OCI-LY3 (cell line): ENCODE measurements at regions not wholly inside any gene's neighbourhood (a gene's known extent, or its start where the extent isn't known, plus 50 kb on each side); places are given as distances from the start of the nearest gene placed in this dataset.
"Not testable (repeated sequence)": the region's sequence is repeated elsewhere in the genome, so short reads cannot be mapped to it uniquely, and the experiment has no call there.

Source experiments
- H2AFZ ChIP-seq: fragments of 200-600, 300-600 bp; shearing (Covaris generic); 2 replicates; pipeline ENCODE4 v1.6.0; 2014; ENCODE audit warnings: antibody characterized with exemption, low read depth, low read length
- H3K27ac ChIP-seq: fragments of 200-600, 300-600 bp; sonication (generic); 2 replicates; pipeline ENCODE4 v1.5.1; 2014; ENCODE audit warnings: mild to moderate bottlenecking, low read length, moderate library complexity, mixed read lengths
- H3K27me3 ChIP-seq: fragments of 200-600, 300-600 bp; sonication (generic); 2 replicates; pipeline ENCODE4 v1.6.1; 2014; ENCODE audit warnings: low read depth, low read length, mixed read lengths
- H3K36me3 ChIP-seq: fragments of 200-600, 300-600 bp; sonication (generic); replicated peaks from 2 replicates; pipeline ENCODE3; 2014; ENCODE audit warnings: low read depth, low read length, mixed read lengths
- H3K4me1 ChIP-seq: fragments of 300-600, 200-600 bp; sonication (generic); 2 replicates; pipeline ENCODE4 v1.6.1; 2014; ENCODE audit warnings: low read length, mixed read lengths
- H3K4me2 ChIP-seq: fragments of 200-600, 300-600 bp; sonication (generic); 2 replicates; pipeline ENCODE4 v1.6.1; 2014; ENCODE audit warnings: low read length, mixed read lengths
- H3K4me3 ChIP-seq: fragments of 300-600, 200-600 bp; sonication (generic); 2 replicates; pipeline ENCODE4 v1.5.1; 2014; ENCODE audit warnings: antibody characterized with exemption, mild to moderate bottlenecking, low read length, moderate library complexity
- H3K79me2 ChIP-seq: fragments of 300-600, 200-600 bp; shearing (Covaris generic); 2 replicates; pipeline ENCODE4 v1.6.1; 2014; ENCODE audit warnings: mild to moderate bottlenecking, low read length, mixed read lengths
- H3K9ac ChIP-seq: fragments of 300-600, 200-600 bp; shearing (Covaris generic); 2 replicates; pipeline ENCODE4 v1.6.0; 2014; ENCODE audit warnings: mild to moderate bottlenecking, low read length, moderate library complexity
- H3K9me3 ChIP-seq: fragments of 200-600, 300-600 bp; shearing (Covaris generic); 2 replicates; pipeline ENCODE4 v1.6.1; 2014; ENCODE audit warnings: low read length, mixed read lengths; ENCODE audit not compliant: insufficient read depth
- H4K20me1 ChIP-seq: fragments of 200-600, 300-600 bp; sonication (generic); 2 replicates; pipeline ENCODE4 v1.6.1; 2016; ENCODE audit warnings: low read length, mixed read lengths; ENCODE audit not compliant: insufficient read depth
- CTCF ChIP-seq: fragments of 200-600, 300-600 bp; sonication (generic); IDR thresholded peaks from 2 replicates; pipeline ENCODE4 v1.5.1; 2014; ENCODE audit warnings: antibody characterized with exemption, low read length, low read depth
- EZH2phosphoT487 ChIP-seq: fragments of 200-600 bp; shearing (Covaris generic); IDR thresholded peaks from 2 replicates; pipeline ENCODE4 v1.6.1; 2018; ENCODE audit warnings: antibody characterized with exemption, mixed run types, low read depth

- Histone ChIP-seq H3K9ac (no peak overlapping the region), H3K27me3 (peaks cover 5% of the 10 kb centered on the region; the same call in 1 of the 2 replicates), H3K9me3 (no peaks in the 10 kb centered on the region), H3K36me3 (no peaks in the 10 kb centered on the region), H3K4me1 (no peaks in the 10 kb centered on the region), H3K4me2 (no peak overlapping the region), H4K20me1 (no peaks in the 10 kb centered on the region), H3K79me2 (no peaks in the 10 kb centered on the region), H3K4me3 (no peak overlapping the region), H2AFZ (no peak overlapping the region), H3K27ac (no peak overlapping the region)
- TF ChIP-seq CTCF (no peak), EZH2phosphoT487 (no peak)
These were observed 143.2 kb upstream of the PRICKLE2 start for GRCh38 chr3:64368257-64369020.

DNA sequence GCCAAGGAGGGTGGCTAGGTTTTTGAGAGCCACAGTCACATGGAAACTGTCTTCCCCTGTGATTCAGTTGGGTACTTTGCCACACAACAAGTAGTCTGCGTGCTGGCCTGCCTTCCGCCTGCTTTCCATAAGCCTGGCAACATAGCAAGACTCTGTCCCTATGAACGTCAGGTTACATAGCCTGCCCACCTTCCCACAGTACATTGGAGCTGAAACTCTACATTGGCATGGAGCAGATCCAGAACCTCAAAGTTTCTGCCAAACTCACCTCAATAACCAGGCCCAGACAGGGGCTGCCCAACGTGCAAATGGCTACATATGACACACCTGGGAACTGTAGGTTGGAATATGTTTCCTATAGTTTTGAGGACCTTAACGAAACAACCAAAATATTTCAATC lies 140.6 kb upstream of the PRICKLE2 start:
- Histone ChIP-seq H3K9me3 (no peaks in the 10 kb centered on the region), H3K4me2 (no peak overlapping the region), H2AFZ (no peak overlapping the region), H3K79me2 (no peaks in the 10 kb centered on the region), H3K27me3 (peaks cover 5% of the 10 kb centered on the region; the same call in 1 of the 2 replicates), H3K36me3 (no peaks in the 10 kb centered on the region), H3K4me3 (no peak overlapping the region), H3K9ac (no peak overlapping the region), H4K20me1 (no peaks in the 10 kb centered on the region), H3K4me1 (no peaks in the 10 kb centered on the region), H3K27ac (no peak overlapping the region)
- TF ChIP-seq CTCF (no peak), EZH2phosphoT487 (no peak)

GRCh38 chr3:64363842-64364241 lies 138.6 kb upstream of the PRICKLE2 start:
- Histone ChIP-seq H3K4me3 (no peak overlapping the region), H3K9ac (no peak overlapping the region), H3K36me3 (no peaks in the 10 kb centered on the region), H2AFZ (no peak overlapping the region), H3K79me2 (no peaks in the 10 kb centered on the region), H3K4me2 (no peak overlapping the region), H3K9me3 (no peaks in the 10 kb centered on the region), H3K27ac (no peak overlapping the region), H4K20me1 (no peaks in the 10 kb centered on the region), H3K4me1 (no peaks in the 10 kb centered on the region), H3K27me3 (peaks cover 5% of the 10 kb centered on the region; the same call in 1 of the 2 replicates)
- TF ChIP-seq CTCF (no peak), EZH2phosphoT487 (no peak)

DNA sequence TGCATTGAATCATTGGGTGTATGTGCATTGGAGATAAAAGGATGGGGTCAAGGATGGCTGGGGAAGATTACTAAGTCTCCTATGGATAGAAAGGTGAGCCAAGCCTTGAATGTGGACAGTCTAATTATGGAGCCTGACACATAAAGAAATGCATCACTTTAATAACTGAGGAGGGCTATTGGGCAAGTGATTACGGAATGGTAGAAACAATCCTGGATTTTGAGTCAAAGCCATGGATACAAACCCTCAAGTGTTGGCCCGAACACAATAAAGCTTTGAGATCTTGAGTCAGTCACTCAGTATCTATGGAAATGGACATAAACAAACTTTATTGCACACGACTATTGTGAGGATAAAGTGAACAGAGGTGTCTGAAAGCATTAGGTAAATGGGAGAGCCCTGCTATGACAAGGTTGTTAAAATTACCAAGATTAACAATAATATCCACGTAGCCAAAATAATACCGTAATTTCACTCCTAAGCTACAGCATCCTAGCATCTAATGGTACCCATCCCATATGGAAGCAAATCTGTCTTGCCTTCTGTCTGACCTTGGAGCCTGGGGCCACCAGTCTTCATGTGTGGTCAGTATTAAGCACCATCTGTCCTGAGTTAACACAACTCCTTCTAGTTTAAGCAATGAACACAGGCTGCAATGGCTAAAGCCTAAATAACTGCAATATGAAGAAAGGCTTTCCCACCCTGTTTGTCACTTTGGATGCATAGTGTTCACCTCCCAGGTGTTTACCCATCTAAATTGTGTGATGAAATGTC lies 136.9 kb upstream of the PRICKLE2 start:
- H3K36me3 ChIP-seq, result no peaks in the 10 kb centered on the region
- no peaks in the 10 kb centered on the region for H3K4me1 ChIP-seq
- TF ChIP-seq CTCF (no peak), EZH2phosphoT487 (no peak)
- H2AFZ ChIP-seq, result no peak overlapping the region
- H3K79me2 ChIP-seq, result no peaks in the 10 kb centered on the region
- no peaks in the 10 kb centered on the region for H3K9me3 ChIP-seq
- H3K4me3 ChIP-seq, result no peak overlapping the region
- H3K9ac ChIP-seq, result no peak overlapping the region
- H3K27me3 ChIP-seq, result no peaks in the 10 kb centered on the region
- H4K20me1 ChIP-seq, result no peaks in the 10 kb centered on the region
- no peak overlapping the region for H3K27ac ChIP-seq
- no peak overlapping the region for H3K4me2 ChIP-seq

GRCh38 chr3:64361036-64361435 lies 135.8 kb upstream of the PRICKLE2 start:
- not testable (repeated sequence) for H3K4me2 ChIP-seq, H3K36me3 ChIP-seq, H3K9me3 ChIP-seq, H3K27ac ChIP-seq, H4K20me1 ChIP-seq, H2AFZ ChIP-seq, H3K4me1 ChIP-seq, H3K4me3 ChIP-seq, H3K27me3 ChIP-seq, H3K9ac ChIP-seq, H3K79me2 ChIP-seq
